HG02870 (cell line): ENCODE measurements at regions not wholly inside any gene's neighbourhood (a gene's known extent, or its start where the extent isn't known, plus 50 kb on each side); places are given as distances from the start of the nearest gene placed in this dataset.
"Not testable (repeated sequence)": the region's sequence is repeated elsewhere in the genome, so short reads cannot be mapped to it uniquely, and the experiment has no call there.

Experiments
- ATAC-seq: cut with Tn5 transposase; IDR thresholded peaks from one replicate; pipeline ENCODE4 v1.9.1; 2021; ENCODE audit warnings: mild to moderate bottlenecking, moderate library complexity; ENCODE audit not compliant: unreplicated experiment

DNA sequence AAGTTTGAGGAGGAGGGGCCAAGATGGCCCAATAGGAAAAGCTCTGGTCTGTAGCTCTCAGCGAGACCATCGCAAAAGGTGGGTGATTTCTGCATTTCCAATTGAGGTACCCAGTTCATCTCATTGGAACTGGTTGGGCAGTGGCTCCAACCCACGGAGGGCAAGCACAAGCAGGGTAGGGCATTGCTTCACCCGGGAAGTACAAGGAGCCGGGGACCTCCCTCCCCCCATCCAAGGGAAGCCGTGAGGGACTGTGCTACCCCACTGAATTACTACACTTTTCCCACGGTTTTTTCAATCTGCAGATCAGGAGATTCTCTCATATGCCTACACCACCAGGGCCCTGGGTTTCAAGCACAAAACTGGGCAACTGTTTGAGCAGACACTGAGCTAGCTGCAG is 58.0 kb upstream of the EFCAB3 start:
- no peak for ATAC-seq

DNA sequence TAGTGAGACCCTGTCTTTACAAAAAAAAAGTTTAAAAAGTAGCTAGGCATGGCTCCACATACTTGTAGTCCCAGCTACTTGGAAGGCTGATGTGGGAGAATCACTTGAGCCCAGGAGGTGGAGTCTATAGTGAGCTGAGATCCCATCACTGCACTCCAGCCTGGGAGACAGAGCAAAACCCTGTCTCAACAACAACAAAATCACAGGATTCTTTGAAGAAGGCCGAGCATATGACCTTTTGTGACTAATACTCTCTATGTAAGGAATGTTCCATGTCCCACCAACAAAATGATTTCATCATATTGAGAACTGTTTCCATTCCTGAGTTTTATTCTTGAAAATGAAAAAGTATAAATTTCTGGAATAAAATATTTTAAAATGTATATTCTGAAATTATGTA is 58.9 kb upstream of the EFCAB3 start:
- ATAC-seq: no peak

DNA sequence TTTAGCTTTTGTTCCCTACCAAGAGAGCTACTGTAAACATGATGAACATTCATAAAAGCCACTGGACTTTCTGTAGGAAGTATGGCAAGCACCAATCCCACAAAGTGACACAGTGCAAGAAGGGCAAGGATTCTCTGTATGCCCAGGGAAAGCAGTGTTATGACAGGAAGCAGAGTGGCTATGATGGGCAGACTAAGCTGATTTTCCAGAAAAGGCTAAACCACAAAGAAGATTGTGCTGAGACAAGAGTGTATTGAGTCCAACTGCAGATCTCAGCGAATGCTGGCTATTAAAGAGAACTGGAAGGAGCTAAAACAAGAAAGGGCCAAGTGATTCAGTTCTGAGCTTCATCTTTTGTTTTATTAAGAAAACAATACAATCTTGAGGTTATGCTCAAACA is 60.5 kb upstream of the EFCAB3 start:
- no peak for ATAC-seq

DNA sequence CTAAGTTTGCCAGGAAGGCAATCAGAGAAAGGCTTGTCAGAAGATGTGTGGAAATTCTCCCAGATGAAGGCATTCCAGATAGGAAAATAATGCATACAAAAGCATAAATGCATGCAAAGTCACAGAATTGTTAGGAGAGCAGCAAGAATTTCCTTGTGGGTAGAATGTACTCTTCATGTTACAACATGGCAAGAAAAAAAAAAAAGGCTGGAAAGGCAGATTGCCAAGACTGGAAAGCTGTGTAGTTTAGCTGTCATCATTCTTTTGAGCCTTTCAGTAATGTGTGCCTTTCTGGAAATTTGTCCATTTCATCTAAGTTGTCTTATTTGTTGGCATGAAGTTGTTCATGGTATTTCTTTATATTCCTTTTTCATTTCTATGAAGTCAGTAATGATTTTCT is 71.0 kb upstream of the EFCAB3 start:
- ATAC-seq: no peak

DNA sequence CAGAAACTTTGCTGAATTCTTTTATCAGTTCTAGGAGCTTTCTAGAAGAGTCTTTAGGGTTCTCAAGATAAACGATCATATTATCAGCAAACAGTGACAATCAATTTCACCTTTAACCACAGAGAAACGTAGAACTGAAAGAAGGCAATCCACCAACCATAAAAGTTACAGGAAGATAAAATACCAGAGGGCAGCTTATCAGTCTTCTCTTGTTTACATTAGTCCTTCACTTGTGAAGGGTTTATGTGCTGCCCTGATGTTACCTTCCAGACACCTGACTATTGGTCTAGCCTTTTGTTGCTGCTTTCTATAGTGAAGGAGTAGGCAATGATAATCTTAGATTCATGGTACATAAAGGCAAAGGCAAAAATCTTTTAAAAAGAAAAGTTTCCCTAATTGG is 73.2 kb upstream of the EFCAB3 start:
- ATAC-seq: no peak

DNA sequence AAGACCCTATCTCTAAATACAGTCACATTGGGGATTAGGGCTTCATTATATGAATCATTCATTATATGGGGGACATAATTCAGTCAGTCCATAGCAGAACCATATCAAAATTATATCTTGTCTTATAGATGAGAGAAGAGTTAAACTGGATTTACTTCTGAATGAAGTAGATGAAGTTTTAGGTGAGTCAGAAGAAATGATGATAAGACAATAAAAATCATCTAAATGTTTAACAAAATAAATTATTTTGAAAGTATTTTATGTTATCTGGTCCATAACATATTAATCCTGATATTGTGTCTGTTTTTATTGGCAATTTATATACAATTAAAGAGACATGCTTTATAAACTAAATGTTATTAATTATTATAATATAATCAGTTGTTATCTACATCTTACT is 76.9 kb upstream of the EFCAB3 start:
- ATAC-seq: no peak

DNA sequence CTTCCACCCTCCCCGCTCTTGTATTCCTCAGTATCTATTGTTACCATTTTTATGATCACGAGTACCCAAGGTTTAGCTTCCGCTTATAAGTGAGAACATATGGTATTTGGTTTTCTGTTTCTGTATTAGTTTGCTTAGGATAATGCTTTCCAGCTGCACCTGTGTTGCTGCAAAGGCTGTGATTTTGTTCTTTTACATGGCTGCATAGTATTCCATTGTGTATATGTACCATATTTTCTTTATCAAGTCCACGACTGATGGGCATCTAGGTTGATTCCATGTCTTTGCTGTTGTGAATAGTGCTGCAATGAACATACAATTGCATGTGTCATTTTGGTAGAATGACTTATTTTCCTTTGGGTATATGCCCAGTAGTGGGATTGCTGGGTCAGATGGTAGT is 79.7 kb upstream of the EFCAB3 start:
- no peak for ATAC-seq

DNA sequence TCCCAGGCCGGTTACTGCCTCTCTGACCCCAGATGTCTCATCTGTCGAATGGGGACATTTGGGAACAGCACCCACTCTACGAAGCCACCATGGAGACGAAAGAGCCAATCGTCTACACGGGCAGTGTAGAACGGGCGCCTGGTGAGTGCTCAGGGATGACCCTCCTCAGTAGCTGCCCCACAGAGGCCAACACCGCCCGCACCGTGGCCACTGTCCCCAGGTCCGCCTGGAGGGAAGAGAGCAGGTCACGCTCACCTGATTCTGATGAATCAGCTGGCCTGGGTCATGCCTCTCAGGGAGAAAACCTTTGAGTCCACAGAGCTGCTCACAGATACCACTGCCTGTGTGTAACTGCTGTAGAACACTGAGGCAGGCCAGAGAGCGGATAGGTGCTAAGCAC is 105.1 kb upstream of the EFCAB3 start:
- not testable (repeated sequence) for ATAC-seq

DNA sequence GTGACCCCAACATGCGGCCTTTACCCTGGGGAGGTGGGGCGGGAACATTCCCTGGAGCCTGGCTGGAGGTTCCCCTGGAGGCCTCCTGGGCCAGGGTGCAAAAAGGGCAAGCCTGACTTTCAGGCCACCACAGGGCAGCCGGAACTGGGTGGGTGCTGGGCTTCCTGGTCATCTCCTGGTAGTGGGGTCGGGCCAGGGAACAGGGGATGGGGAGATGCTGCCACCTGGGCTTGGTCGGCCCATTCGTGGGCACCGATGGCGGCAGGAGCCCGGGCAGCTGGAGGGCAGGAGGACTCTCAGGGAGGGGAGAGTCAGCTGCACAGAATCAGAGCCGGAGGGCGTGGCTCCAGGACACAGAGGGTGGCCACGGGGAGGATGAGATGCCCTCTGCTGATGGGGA is 112.0 kb upstream of the EFCAB3 start:
- not testable (repeated sequence) for ATAC-seq

DNA sequence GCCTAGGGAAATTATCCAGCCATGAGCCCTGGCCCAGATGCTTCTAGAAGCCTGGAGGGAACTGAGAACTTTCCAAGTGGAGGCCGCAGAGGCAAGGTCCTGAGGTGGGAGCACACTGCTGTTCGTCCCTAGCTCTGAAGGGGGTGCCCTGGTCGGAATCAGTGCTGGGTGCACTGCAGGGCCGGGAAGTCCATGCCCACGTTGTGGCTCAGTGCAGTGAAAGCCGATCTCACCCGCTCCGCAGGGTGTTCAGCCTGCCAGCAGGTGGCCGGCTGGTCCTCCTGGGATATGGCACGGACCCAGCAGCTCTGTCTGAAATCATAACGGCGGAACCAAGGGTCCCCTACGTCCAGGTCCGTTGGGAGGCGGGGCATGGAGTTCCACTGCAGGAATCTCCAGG is 115.4 kb upstream of the EFCAB3 start:
- not testable (repeated sequence) for ATAC-seq

DNA sequence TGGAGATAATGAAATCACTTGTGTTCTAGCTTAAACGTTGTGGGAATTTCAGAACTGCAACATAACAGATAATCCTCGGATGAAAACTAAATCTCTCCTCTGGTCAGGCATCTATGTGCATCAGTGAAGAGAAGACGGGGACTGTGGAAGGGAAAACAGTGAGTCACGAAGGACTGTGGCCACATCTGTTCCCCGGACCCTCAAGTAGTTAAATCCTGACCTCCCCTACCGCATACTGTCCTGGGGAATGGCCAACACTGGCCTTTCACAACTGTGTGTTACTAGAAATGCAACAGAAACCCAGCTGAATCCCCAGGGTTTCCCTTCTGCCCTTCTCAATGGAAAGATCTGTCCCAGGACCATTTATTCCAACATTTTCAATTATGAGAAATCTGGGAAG is 124.6 kb upstream of the EFCAB3 start:
- not testable (repeated sequence) for ATAC-seq

DNA sequence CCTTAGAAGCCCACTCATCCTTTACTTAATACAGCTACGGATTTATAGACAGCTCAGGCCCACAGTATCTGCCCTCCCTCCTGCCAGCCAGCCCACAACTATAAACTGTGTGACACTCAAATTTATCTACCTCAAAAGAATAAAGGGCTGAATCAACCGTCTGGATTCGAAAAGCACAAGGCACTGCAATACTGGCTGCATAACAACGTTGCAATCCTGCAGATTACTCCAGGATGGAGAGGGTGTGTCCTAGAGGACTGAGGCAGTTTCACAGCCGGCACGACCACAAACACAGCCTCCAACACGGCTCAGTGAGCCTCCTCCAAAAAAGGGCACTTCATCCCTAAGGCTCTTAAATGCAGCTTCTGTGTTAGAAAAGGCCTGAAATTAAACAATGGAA is 138.3 kb upstream of the EFCAB3 start:
- ATAC-seq: not testable (repeated sequence)

DNA sequence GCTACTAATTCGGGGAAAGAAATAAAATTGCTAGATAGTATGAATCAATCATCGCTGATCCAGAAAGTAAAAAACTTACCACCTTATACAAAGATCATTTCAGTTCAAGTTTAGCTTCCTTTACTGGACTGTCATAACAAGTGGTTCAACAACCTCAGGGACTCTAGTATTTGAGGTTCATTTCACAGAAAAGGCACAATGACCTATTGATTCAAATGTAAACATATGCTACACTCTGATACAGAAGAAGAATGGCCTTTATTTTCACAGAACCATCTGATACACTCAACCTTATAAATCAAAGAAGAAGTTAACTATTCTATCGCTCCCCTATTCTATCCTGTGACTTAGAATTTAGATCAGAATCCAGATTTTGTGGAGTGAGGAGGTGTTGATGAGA is 140.8 kb upstream of the EFCAB3 start:
- not testable (repeated sequence) for ATAC-seq

DNA sequence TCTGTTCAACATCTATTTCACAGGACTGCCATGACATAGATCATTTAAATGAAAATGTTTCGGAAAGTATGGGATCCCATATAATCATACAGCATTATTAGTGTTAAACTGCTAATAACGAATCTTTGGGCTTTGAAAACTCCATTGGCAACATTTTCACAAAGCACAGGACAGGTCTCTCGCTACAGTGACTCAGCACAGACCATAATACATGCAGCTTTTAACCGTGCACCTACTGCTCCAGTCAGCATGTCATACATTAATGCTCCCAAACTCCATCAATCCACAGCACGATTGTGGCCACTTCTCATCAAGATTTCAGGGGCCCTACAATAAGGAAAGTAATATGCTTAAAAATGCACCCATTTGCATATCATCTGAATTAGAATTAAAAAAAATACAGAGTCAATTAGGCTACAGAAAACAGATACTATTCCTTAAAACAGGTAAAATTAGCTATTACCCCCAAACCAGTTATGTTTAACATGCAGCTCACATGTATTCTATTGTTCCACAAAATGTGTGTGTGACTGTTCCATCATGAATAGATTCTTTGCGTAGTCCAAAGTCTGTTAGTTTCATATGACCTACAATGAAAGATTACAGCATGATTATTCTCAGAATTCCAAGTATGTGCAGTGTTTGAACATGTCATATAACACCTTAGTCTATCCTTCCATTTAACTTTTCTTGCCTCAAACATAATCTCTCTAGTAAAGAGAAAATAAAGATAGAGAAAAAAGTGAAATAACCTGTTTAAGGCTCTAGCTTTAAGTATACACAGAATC is 141.6 kb upstream of the EFCAB3 start:
- not testable (repeated sequence) for ATAC-seq

DNA sequence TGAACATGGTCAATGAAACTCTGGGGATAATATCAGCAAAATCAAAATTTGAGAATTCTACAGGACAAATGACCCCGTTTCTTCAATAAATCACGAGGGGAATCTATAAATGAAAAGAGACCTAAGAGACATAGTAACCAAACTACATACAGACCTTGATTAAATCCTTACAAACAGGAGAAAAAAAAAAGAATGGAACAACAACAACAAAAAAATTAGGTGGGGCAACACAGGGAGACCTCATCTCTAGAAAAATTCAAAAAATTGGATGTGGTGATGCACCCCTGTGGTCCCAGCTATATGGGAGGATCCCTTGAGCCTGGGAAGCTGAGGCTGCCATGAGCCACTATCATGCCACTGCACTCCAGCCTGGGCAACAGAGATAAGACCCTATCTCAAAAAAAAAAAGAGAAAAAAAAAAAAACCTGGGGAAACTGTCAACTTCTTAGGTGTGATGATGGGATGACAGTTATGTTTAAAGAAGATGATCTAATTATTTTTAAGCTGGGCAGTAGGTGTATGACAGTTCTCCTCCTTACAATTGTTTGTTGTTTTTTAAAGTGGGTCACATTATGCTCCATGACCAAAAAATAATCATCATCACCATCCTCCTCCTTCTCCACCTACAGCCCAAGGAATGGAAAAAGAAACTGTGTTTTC is 146.4 kb upstream of the EFCAB3 start:
- ATAC-seq: not testable (repeated sequence)

DNA sequence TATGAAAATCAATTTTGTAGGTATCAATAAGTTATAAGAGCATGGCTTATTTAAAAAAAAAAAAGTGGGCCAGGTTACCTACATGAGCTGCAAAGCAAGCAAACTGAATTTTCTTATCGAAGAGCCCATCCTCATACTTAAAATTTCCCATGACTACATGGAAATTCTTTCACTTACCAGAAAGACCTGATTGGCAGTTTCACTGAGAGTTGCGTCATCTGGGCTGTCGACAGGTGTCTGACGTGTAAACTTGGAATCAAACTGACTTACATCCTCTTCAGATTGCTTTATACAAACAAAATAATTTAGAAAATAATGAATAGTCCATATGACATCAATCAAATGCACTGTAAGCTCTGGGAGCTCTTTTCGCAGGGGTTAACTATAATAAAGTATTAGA is 149.1 kb upstream of the EFCAB3 start:
- ATAC-seq: not testable (repeated sequence)

DNA sequence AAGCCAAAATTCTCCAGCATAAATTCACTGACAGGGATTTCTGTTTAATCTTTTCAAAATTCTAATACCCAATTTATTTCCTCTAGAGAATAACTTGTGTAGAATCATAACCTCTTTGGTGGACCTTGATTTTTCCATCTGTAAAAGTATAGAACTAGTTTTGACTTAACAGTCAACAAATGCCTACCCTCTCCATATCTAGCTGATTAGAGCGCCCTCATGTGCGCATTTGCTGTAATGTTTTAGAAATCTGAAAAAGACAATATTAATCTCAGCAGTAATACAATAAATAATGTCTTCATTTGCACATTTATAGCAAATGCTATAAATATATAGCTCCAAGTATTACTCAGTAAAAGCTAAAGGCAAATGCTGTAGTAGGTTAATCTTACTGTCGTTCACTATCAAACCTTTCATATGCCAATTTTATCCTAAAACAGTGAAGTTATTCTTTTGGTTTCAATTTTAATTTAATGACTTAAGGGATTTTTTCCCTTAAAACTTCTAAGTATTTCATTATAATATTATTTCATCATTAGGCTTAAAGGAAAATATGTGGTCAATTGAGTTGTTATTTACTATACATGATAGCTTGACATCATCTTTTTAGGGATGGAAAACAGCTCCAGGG is 153.6 kb upstream of the EFCAB3 start:
- ATAC-seq: not testable (repeated sequence)

DNA sequence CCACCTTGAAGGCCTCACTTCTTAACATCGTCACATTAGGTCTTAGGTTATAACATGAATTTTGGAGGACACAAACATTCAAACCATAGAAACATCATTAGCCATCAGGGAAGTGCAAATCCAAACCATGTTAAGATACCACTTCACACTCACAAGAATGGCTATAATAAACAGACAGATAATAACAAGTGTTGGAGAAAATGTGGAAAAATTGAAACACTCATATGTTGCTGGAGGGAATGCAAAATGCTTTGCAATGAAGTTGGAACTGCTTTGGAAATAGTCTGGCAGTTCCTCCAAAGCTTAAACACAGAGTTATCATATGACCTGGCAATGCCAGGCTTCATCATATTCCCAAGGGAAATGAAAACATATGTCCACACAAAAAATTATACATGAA is 156.8 kb upstream of the EFCAB3 start:
- not testable (repeated sequence) for ATAC-seq

DNA sequence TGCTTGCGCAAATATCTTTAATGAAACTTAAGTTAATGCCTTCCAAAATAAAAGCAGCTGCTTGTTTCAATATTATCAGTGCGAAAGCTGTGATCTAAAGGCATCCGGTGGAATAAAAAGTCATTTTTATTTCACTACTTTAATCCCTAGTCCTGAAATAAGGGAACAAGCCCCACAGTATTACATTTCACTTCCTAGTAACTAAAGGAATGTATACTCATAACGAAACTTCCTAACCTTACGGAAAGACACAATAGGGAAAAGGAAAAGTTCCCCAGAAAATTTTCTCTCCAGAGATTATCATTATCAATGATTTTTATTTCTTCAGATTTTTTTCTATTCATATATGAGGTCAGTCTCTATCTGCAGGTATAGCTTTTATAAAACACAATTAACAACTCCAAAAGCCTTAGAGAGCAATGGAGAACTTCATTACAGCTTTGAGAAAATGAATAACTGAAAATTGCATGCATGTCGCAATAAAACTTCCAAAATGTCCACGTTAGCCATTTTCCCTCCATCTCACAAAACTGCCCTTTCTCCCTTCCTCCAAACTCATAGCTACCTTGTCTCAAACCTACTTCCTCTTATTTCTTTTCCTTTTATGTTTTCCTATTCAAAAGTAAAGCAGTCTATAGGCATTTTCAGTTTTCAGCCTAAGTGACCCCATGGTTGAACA is 154.3 kb upstream of the MED13 start:
- ATAC-seq: no peak

DNA sequence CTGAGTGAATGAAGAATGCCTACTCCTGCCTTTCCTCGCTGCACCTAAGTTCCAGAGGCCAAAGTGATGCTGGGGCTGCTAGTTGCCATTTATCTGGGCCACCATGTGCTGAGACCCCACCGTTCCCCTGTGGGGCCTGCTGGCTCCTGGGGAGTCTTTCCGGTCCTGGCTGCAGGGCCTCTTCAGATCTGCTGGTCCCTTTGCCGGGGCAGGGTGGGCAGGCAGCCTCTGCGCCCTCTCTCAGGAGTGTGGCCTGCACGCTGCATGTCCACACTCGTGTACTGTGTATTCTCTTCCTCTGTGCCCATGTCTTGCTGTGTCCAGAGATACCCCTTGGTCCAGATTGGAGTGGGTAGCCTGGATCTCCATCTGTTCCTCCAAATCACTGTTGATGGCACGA is 151.8 kb upstream of the MED13 start:
- ATAC-seq: no peak

DNA sequence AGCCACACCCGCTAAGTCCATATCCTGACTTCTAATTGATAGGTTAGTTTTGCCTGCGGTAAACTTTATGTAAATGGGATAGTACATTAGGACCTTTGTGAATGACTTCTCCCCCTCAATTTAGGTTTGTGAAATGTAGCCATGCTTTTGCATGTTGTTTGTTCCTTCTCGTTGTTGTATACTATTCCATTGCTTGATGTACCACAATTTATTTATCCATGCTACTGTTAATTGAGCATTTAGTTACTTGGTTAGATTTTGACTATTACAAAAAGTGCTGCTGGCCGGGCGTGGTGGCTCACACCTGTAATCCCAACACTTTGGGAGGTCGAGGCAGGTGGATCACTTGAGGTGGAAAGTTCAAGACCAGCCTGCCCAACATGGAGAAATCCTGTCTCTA is 150.8 kb upstream of the MED13 start:
- not testable (repeated sequence) for ATAC-seq

DNA sequence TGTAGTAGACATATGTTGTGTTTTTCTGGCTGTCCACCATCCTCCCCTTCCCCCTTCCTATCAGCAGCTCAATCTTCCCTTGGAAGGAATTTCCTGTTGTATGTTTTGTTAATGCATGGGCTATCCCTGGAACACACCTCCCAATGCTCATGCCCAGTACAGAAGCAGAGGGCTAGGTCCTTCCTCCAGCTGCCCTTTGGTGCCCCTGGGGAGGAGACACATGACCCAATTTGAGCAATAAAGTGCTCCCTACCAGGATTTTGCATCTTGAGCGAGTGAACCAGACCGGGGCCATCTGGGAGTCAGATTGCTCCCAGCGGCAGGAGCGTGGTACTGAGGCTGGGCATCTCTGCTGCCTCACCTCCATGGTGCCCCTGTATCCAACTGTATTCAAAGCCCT is 141.5 kb upstream of the MED13 start:
- ATAC-seq: no peak
